HepG2 (cell line): ENCODE measurements at regions not wholly inside any gene's neighbourhood (a gene's known extent, or its start where the extent isn't known, plus 50 kb on each side); places are given as distances from the start of the nearest gene placed in this dataset.

ENCODE experiments used
- ATAC-seq: fragments of 200-7000 bp; cut with Tn5 transposase; 3 replicates; pipeline ENCODE4 v1.9.1; 2020; ENCODE audit warnings: mild to moderate bottlenecking, moderate library complexity
- BruUV-seq: library from RNA; stranded (reverse); fragments of 400-500 nt; replicated peaks from 2 replicates; lab custom pipeline; 2021; lab: Mats Ljungman, UMichigan
- CTCF ChIA-PET: fragments of 300-600 bp; formaldehyde crosslinking; extraction: SDS; loops from one replicate; lab custom pipeline; 2021; ENCODE audit warnings: low total read pairs, inconsistent platforms, low intra/inter-chr PET ratio; lab: Yijun Ruan, JAX
- POLR2A ChIA-PET: fragments of 350-600 bp; sonication (Branson Sonifier 250); formaldehyde crosslinking; loops from one replicate; lab custom pipeline; 2020; ENCODE audit warnings: antibody characterized with exemption, inconsistent platforms; lab: Yijun Ruan, JAX
- DNase-seq: peaks from one replicate; pipeline ENCODE4 v3.0.0-alpha.2; 2015; ENCODE audit warnings: low spot score
- FAIRE-seq: peaks from 3 replicates; lab custom pipeline; 2011; peaks lifted over from hg19 to GRCh38; lab: Jason Lieb, UNC
- H2AFZ ChIP-seq: one replicate; pipeline ENCODE4 v1.6.1; 2011; ENCODE audit warnings: low read length, inconsistent platforms
- H3K27ac ChIP-seq: fragments of 300-600 bp; 3 replicates; pipeline ENCODE4 v1.8.0; 2011; ENCODE audit warnings: mixed run types, mild to moderate bottlenecking, mixed read lengths, low read length, inconsistent platforms; ENCODE audit not compliant: insufficient read depth; ENCODE audit errors: extremely low read length
- H3K27me3 ChIP-seq, 2 experiments: fragments of 200-600 bp in 1 of 2; 2 replicates in 1 of 2; 3 replicates in 1 of 2; pipeline versions ENCODE4 v1.6.0 to v1.8.0; 2011; ENCODE audit warnings: low read length in 2 of 2, mild to moderate bottlenecking in 2 of 2, moderate library complexity in 2 of 2, inconsistent platforms in 1 of 2; ENCODE audit not compliant: insufficient read depth in 2 of 2, control insufficient read depth in 1 of 2
- H3K36me3 ChIP-seq, 2 experiments: fragments of 200-600 bp in 1 of 2; replicated peaks in 1 of 2; 2 replicates in 1 of 2; 3 replicates in 1 of 2; pipeline versions ENCODE4 v1.5.1 to v1.8.0; 2011; ENCODE audit warnings: low read length in 2 of 2, inconsistent platforms in 1 of 2; ENCODE audit not compliant: insufficient read depth in 2 of 2, control insufficient read depth in 1 of 2
- H3K4me1 ChIP-seq: 2 replicates; pipeline ENCODE4 v1.5.1; 2012; ENCODE audit warnings: low read length, inconsistent platforms; ENCODE audit not compliant: insufficient read depth
- H3K4me2 ChIP-seq: 2 replicates; pipeline ENCODE4 v1.6.0; 2011; ENCODE audit warnings: low read depth, low read length, inconsistent platforms
- H3K4me3 ChIP-seq, 3 experiments: fragments of 200-600 bp in 1 of 3; sonication (generic), shearing (Covaris generic) in 1 of 3; replicated peaks in 1 of 3; 2 replicates each; pipeline ENCODE4 v1.5.1; 2011 to 2016; ENCODE audit warnings: low read length in 3 of 3, inconsistent platforms in 2 of 3, low read depth in 2 of 3, mild to moderate bottlenecking in 2 of 3, control low read depth in 1 of 3, mixed read lengths in 1 of 3; ENCODE audit not compliant: insufficient read depth in 1 of 3
- H3K79me2 ChIP-seq: one replicate; pipeline ENCODE4 v1.6.1; 2011; ENCODE audit warnings: low read length, inconsistent platforms; ENCODE audit not compliant: insufficient read depth
- H3K9ac ChIP-seq: 2 replicates; pipeline ENCODE4 v1.6.0; 2011; ENCODE audit warnings: mild to moderate bottlenecking, low read depth, low read length, inconsistent platforms; ENCODE audit not compliant: insufficient read depth
- H3K9me3 ChIP-seq: 2 replicates; pipeline ENCODE4 v1.5.1; 2012; ENCODE audit warnings: mild to moderate bottlenecking, low read length
- H4K20me1 ChIP-seq: 2 replicates; pipeline ENCODE4 v1.6.0; 2011; ENCODE audit warnings: inconsistent platforms, mild to moderate bottlenecking, low read length, moderate library complexity; ENCODE audit not compliant: insufficient read depth
- FOXK1 ChIP-seq: sonication (generic); formaldehyde crosslinking; IDR thresholded peaks from 2 replicates; pipeline ENCODE4 v1.4.0; 2020; ENCODE audit warnings: low read depth, missing genetic modification reagents, borderline replicate concordance
- KAT2B ChIP-seq: fragments of 150-350 bp; IDR thresholded peaks from 2 replicates; pipeline ENCODE4 v1.6.1; 2014; ENCODE audit warnings: low read depth, low read length, borderline replicate concordance
- MAFF ChIP-seq: IDR thresholded peaks from 2 replicates; pipeline ENCODE4 v1.6.1; 2011; ENCODE audit warnings: low read depth, low read length, improper control_type of control experiment
- MAFK ChIP-seq, 2 experiments: IDR thresholded peaks in 1 of 2; conservative IDR thresholded peaks in 1 of 2; 2 replicates each; pipeline ENCODE4 v1.6.1; 2011; ENCODE audit warnings: improper control_type of control experiment in 2 of 2, low read length in 2 of 2
- NR0B2 ChIP-seq: sonication (generic); formaldehyde crosslinking; IDR thresholded peaks from 2 replicates; pipeline ENCODE4 v1.4.0; 2020; ENCODE audit warnings: mild to moderate bottlenecking, missing genetic modification reagents
- SRF ChIP-seq: IDR thresholded peaks from 2 replicates; pipeline ENCODE4 v1.6.1; 2011; ENCODE audit warnings: mild to moderate bottlenecking, low read depth, low read length, moderate library complexity
- ZBTB4 ChIP-seq: sonication (generic); formaldehyde crosslinking; IDR thresholded peaks from 2 replicates; pipeline ENCODE4 v1.4.0; 2020; ENCODE audit warnings: missing genetic modification reagents, mild to moderate bottlenecking, borderline replicate concordance
- ZNF143 ChIP-seq: sonication (generic); formaldehyde crosslinking; IDR thresholded peaks from 2 replicates; pipeline ENCODE4 v1.4.0; 2020; ENCODE audit warnings: missing genetic modification reagents
- ZNF329 ChIP-seq: sonication (generic); formaldehyde crosslinking; IDR thresholded peaks from 2 replicates; pipeline ENCODE4 v1.9.0; 2021; ENCODE audit warnings: low read depth, mild to moderate bottlenecking, missing genetic modification reagents
- ZNF382 ChIP-seq: sonication (generic); formaldehyde crosslinking; IDR thresholded peaks from 2 replicates; pipeline ENCODE4 v1.5.0; 2020; ENCODE audit warnings: missing genetic modification reagents, mild to moderate bottlenecking, borderline replicate concordance
- WGBS: methylation state at CpG from one replicate; pipeline ENCODE4 v1.1.6; 2017; ENCODE audit warnings: low lambda C conversion rate; 5-methylcytosine and 5-hydroxymethylcytosine counted together
- in situ Hi-C: cut with HindIII; loops from 2 replicates; pipeline ENCODE4 v1.10.0; 2017; ENCODE audit warnings: low pct_unique_long_range_greater_than_20kb; ENCODE audit not compliant: extremely low pct_ligation_motif_present
- intact Hi-C: fragments of 100-400 bp; cut with micrococcal nuclease; formaldehyde crosslinking; loops from one replicate; pipeline ENCODE4 v1.10.0; 2022; ENCODE audit not compliant: unreplicated experiment

GRCh38 chr15:69597061-69597592 is 144.5 kb downstream of the RPLP1 start:
- no peaks in the 10 kb centered on the region for H3K36me3 ChIP-seq
- H3K9me3 ChIP-seq = no peaks in the 10 kb centered on the region
- peaks cover 20 to 87% of the 10 kb centered on the region in 2 experiments; a peak in 4 of 5 replicates for H3K27me3 ChIP-seq
- no peak overlapping the region for H3K4me3 ChIP-seq
- TF ChIP-seq ZNF329 = no peak
- TF ChIP-seq KAT2B = no peak
- TF ChIP-seq FOXK1 (CRISPR knock-in tag) = 0 out of 2 replicates have a peak, but pooled peaks have one; percentile 18
- peak; percentile 97 for TF ChIP-seq MAFF
- TF ChIP-seq MAFK (conservative IDR thresholded peaks at IDR 0.05 in 1 of 2, IDR thresholded peaks at IDR 0.05 in 1 of 2; ENCODE audit: low read length in 2 of 2) = peak; percentile 96 to 98
- ChIA-PET POLR2A (no interaction called here), CTCF (no interaction called here)
- no peak overlapping the region for H2AFZ ChIP-seq
- H3K4me1 ChIP-seq = peaks cover 26% of the 10 kb centered on the region
- no TSS peak for BruUV-seq
- no peak overlapping the region for H3K27ac ChIP-seq
- intact Hi-C loops = no loop called here
- H3K4me2 ChIP-seq = no peak overlapping the region
- in situ Hi-C loops = loop anchor here (25.0 kb wide), 1 partner anchor 540 kb away; no protein-coding TSS in a partner anchor
- no peak overlapping the region for H3K9ac ChIP-seq
- peaks cover 91% of the 10 kb centered on the region for H4K20me1 ChIP-seq
- ATAC-seq (no peak), FAIRE-seq (no peak), DNase-seq (no peak)
- H3K79me2 ChIP-seq = no peaks in the 10 kb centered on the region
- WGBS = 20% methylated on average over 4 of the region's 4 CpGs

GRCh38 chr15:69599271-69599670 is 146.7 kb downstream of the RPLP1 start:
- no TSS peak for BruUV-seq
- H3K79me2 ChIP-seq = no peaks in the 10 kb centered on the region
- H2AFZ ChIP-seq = no peak overlapping the region
- intact Hi-C loops (no loop called here), in situ Hi-C loops (loop anchor here (25.0 kb wide), 1 partner anchor 538 kb away; no protein-coding TSS in a partner anchor)
- no peak overlapping the region for H3K9ac ChIP-seq
- no peak for ATAC-seq
- CTCF ChIA-PET = no interaction called here
- no peak overlapping the region for H3K4me2 ChIP-seq
- no peaks in the 10 kb centered on the region for H3K36me3 ChIP-seq
- no peak overlapping the region for H3K27ac ChIP-seq
- no peak overlapping the region for H3K4me3 ChIP-seq
- peaks cover 92% of the 10 kb centered on the region for H4K20me1 ChIP-seq
- FAIRE-seq = no peak
- TF ChIP-seq SRF = no peak
- TF ChIP-seq ZNF382 = no peak
- TF ChIP-seq NR0B2 (CRISPR knock-in tag) = no peak
- TF ChIP-seq ZNF143 = no peak
- no peak for TF ChIP-seq ZBTB4
- DNase-seq = no peak
- peaks cover 23% of the 10 kb centered on the region for H3K4me1 ChIP-seq
- 21% methylated on average over 5 of the region's 5 CpGs for WGBS
- no peaks in the 10 kb centered on the region for H3K9me3 ChIP-seq
- H3K27me3 ChIP-seq = peaks cover 21 to 94% of the 10 kb centered on the region in 2 experiments; a peak in 4 of 5 replicates
- POLR2A ChIA-PET = no interaction called here
